AG04449 (cell line): ENCODE measurements at regions not wholly inside any gene's neighbourhood (a gene's known extent, or its start where the extent isn't known, plus 50 kb on each side); places are given as distances from the start of the nearest gene placed in this dataset.

Experiments
- CTCF ChIA-PET: fragments of 350-600 bp; formaldehyde crosslinking; extraction: SDS; loops from one replicate; lab custom pipeline; 2021; ENCODE audit warnings: antibody characterized with exemption; lab: Yijun Ruan, JAX
- POLR2A ChIA-PET: fragments of 400-600, 350-600 bp; formaldehyde crosslinking; extraction: SDS; loops from one replicate; lab custom pipeline; 2020; ENCODE audit warnings: antibody characterized with exemption, inconsistent platforms; lab: Yijun Ruan, JAX
- DNase-seq: peaks from one replicate; pipeline ENCODE4 v3.0.0-alpha.2; 2010; ENCODE audit warnings: low read depth, low spot score
- H3K4me3 ChIP-seq: 2 replicates; pipeline ENCODE4 v1.5.1; 2011; ENCODE audit warnings: low read depth, mild to moderate bottlenecking, control low read depth, low read length
- CTCF ChIP-seq: IDR thresholded peaks from one replicate; pipeline ENCODE4 v1.5.1; 2011; ENCODE audit warnings: mild to moderate bottlenecking, moderate library complexity, low read length, control low read depth, inconsistent platforms; ENCODE audit not compliant: insufficient read depth; ENCODE audit errors: missing control alignments

GRCh38 chr14:89724628-89724960 is 229.9 kb downstream of the EFCAB11 start:
- CTCF ChIA-PET = no interaction called here
- no peak for DNase-seq

GRCh38 chr14:89723930-89724627 is 230.5 kb downstream of the EFCAB11 start:
- ChIA-PET CTCF (no interaction called here), POLR2A (no interaction called here)
- H3K4me3 ChIP-seq = peak overlapping the region; percentile 34
- TF ChIP-seq CTCF = no peak
- no peak for DNase-seq

More at GRCh38 chr14:89724628-89724960, 229.9 kb downstream of the EFCAB11 start:
- POLR2A ChIA-PET = no interaction called here
- peak overlapping the region; percentile 34 for H3K4me3 ChIP-seq
- no peak for TF ChIP-seq CTCF

GRCh38 chr14:89721956-89722355 is 232.6 kb downstream of the EFCAB11 start:
- no peak overlapping the region for H3K4me3 ChIP-seq
- no peak for DNase-seq
- POLR2A ChIA-PET = no interaction called here
- CTCF ChIA-PET = interaction anchor here (0.6 to 1.4 kb wide), 2 partner anchors 9 to 14 kb away, joined by 3 to 4 read pairs; no protein-coding TSS in a partner anchor
- no peak for TF ChIP-seq CTCF

- H3K4me3 ChIP-seq = no peak overlapping the region
- TF ChIP-seq CTCF = no peak
- CTCF ChIA-PET = interaction anchor here (0.6 to 1.4 kb wide), 3 partner anchors 8 to 13 kb away, joined by 3 to 4 read pairs (median 4); no protein-coding TSS in a partner anchor
- POLR2A ChIA-PET = no interaction called here
- no peak for DNase-seq
Measured at GRCh38 chr14:89720741-89721729, 233.5 kb downstream of the EFCAB11 start.

GRCh38 chr14:89720076-89720687 is 234.3 kb downstream of the EFCAB11 start:
- H3K4me3 ChIP-seq = no peak overlapping the region
- no peak for TF ChIP-seq CTCF
- DNase-seq = no peak
- POLR2A ChIA-PET = no interaction called here
- CTCF ChIA-PET = interaction anchor here (1.4 kb wide), 2 partner anchors 8 to 12 kb away, joined by 4 read pairs; no protein-coding TSS in a partner anchor
